SK-N-MC (cell line): ENCODE measurements at regions not wholly inside any gene's neighbourhood (a gene's known extent, or its start where the extent isn't known, plus 50 kb on each side); places are given as distances from the start of the nearest gene placed in this dataset.

Experiments
- EZH2 ChIP-seq: fragments of 200-600 bp; sonication (generic); IDR thresholded peaks from one replicate; pipeline ENCODE4 v1.6.1; 2017; ENCODE audit warnings: antibody characterized with exemption
- FOXP2 ChIP-seq: optimal IDR thresholded peaks from 2 replicates; pipeline ENCODE3; 2011; ENCODE audit warnings: mild to moderate bottlenecking, moderate library complexity; ENCODE audit not compliant: insufficient read depth; ENCODE audit errors: extremely low read length, control extremely low read depth
- POLR2AphosphoS5 ChIP-seq: IDR thresholded peaks from 2 replicates; pipeline ENCODE4 v1.6.1; 2012; ENCODE audit warnings: mild to moderate bottlenecking, low read depth, low read length, borderline replicate concordance

- TF ChIP-seq POLR2AphosphoS5 (no peak), EZH2 (no peak), FOXP2 (no peak)
Observed at GRCh38 chr2:118257696-118258095, 169.4 kb downstream of the INSIG2 start.
